ENCODE measurements at regions not wholly inside any gene's neighbourhood (a gene's known extent, or its start where the extent isn't known, plus 50 kb on each side); places are given as distances from the start of the nearest gene placed in this dataset.

DNA sequence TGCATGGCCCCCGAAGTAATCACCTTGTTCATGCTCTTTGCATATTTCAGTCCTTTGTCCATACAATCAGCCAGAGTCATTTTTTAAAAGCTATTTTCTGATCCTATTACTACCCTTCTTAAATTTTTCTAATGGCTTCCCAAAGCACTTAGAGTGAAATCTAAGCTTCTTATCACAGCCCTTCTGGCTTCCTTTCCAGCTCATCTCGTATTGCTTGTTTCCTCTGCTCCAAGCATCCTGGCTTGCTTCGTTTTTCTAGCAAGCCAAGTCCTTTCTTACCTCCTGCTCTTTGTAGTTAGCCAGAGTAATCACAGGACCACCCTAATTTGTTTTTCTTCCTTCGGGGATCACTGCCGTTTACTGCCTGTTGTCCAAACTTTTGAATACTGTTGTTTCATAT lies 453.3 kb downstream of the KIF4B start:
- TF ChIP-seq, protein P1, sequence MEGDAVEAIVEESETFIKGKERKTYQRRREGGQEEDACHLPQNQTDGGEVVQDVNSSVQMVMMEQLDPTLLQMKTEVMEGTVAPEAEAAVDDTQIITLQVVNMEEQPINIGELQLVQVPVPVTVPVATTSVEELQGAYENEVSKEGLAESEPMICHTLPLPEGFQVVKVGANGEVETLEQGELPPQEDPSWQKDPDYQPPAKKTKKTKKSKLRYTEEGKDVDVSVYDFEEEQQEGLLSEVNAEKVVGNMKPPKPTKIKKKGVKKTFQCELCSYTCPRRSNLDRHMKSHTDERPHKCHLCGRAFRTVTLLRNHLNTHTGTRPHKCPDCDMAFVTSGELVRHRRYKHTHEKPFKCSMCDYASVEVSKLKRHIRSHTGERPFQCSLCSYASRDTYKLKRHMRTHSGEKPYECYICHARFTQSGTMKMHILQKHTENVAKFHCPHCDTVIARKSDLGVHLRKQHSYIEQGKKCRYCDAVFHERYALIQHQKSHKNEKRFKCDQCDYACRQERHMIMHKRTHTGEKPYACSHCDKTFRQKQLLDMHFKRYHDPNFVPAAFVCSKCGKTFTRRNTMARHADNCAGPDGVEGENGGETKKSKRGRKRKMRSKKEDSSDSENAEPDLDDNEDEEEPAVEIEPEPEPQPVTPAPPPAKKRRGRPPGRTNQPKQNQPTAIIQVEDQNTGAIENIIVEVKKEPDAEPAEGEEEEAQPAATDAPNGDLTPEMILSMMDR (IDR thresholded peaks at IDR 0.05; ENCODE audit: insufficient read depth, low read depth, low read length): no peak
- no peak for TF ChIP-seq EZH2 (IDR thresholded peaks at IDR 0.05; ENCODE audit: insufficient read depth, low read length)

Measured in astrocyte (in vitro differentiated cells and primary cell).